Ovary (tissue), 3 donors: ENCODE measurements at regions not wholly inside any gene's neighbourhood (a gene's known extent, or its start where the extent isn't known, plus 50 kb on each side); places are given as distances from the start of the nearest gene placed in this dataset.

ENCODE experiments used
- EP300 ChIP-seq: sonication (generic); formaldehyde crosslinking; IDR thresholded peaks from one replicate; pipeline ENCODE4 v1.6.1; 2017; ENCODE audit warnings: antibody characterized with exemption
- TF ChIP-seq, protein P1 (sequence below), 3 donors: fragments of 450-650 bp in 2 of 3; fragments of 200-600 bp in 1 of 3; IDR thresholded peaks; one replicate each; pipeline versions ENCODE4 v1.5.1 to v1.8.0; 2016 to 2022; ENCODE audit warnings: antibody characterized with exemption in 3 of 3, mild to moderate bottlenecking in 1 of 3
- donor health status: DM: no; HTN: no; CAD: no.

DNA sequence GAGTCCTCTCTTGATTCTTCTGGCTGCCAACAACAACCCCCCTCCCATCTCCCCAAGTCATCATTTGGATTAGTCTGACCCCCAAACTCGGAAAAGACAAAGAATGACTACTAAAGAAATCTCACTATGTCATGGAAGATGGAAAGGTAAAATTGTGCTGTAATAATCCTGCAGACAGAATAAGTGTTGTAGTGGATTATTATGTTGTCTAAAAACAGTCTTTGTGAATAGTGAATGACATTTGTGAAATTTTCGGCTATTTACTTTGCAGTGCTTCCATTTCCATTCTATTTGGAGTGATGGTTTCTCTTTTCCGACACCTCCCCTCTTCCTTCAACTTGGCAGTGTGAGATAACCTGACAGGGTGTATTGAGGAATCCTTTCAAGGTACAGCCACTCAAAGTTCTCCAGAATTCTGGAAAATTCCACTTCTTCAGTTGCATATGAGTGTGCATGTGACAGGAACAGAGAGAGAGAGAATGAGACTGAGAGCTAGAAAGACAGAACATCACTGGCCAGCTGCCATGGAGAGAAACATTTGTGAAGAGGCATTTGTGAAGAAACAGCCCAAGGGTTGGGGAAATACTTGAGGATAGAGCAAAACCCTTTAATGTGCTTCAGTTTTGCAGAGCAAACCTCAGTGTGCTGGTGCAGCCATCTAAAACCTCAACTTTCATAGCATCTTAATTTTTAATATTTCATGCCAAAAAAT, 141.9 kb upstream of the DLX2 start:
- TF ChIP-seq, protein P1, sequence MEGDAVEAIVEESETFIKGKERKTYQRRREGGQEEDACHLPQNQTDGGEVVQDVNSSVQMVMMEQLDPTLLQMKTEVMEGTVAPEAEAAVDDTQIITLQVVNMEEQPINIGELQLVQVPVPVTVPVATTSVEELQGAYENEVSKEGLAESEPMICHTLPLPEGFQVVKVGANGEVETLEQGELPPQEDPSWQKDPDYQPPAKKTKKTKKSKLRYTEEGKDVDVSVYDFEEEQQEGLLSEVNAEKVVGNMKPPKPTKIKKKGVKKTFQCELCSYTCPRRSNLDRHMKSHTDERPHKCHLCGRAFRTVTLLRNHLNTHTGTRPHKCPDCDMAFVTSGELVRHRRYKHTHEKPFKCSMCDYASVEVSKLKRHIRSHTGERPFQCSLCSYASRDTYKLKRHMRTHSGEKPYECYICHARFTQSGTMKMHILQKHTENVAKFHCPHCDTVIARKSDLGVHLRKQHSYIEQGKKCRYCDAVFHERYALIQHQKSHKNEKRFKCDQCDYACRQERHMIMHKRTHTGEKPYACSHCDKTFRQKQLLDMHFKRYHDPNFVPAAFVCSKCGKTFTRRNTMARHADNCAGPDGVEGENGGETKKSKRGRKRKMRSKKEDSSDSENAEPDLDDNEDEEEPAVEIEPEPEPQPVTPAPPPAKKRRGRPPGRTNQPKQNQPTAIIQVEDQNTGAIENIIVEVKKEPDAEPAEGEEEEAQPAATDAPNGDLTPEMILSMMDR (IDR thresholded peaks at IDR 0.05), result no peak
- TF ChIP-seq EP300, result no peak
